SK-N-MC (cell line): ENCODE measurements at regions not wholly inside any gene's neighbourhood (a gene's known extent, or its start where the extent isn't known, plus 50 kb on each side); places are given as distances from the start of the nearest gene placed in this dataset.
"Not testable (repeated sequence)": the region's sequence is repeated elsewhere in the genome, so short reads cannot be mapped to it uniquely, and the experiment has no call there.

Source experiments
- DNase-seq: peaks from one replicate; pipeline ENCODE4 v3.0.0-alpha.2; 2011; ENCODE audit warnings: low read depth, low spot score
- H3K27ac ChIP-seq: fragments of 200-600 bp; sonication (generic); 2 replicates; pipeline ENCODE4 v1.5.1; 2016; ENCODE audit warnings: mixed run types
- H3K36me3 ChIP-seq: fragments of 200-600 bp; sonication (generic); 2 replicates; pipeline ENCODE4 v1.6.1; 2017; ENCODE audit warnings: antibody characterized with exemption, low read length, mixed read lengths; ENCODE audit not compliant: insufficient read depth
- H3K4me3 ChIP-seq: fragments of 200-600 bp; sonication (generic); 2 replicates; pipeline ENCODE4 v1.5.1; 2016
- H3K9ac ChIP-seq: fragments of 200-600 bp; sonication (generic); 2 replicates; pipeline ENCODE4 v1.8.0; 2017; ENCODE audit warnings: mixed run types, mixed read lengths; ENCODE audit not compliant: insufficient read length
- H3K9me3 ChIP-seq: fragments of 200-600 bp; sonication (generic); 2 replicates; pipeline ENCODE4 v1.6.1; 2017; ENCODE audit warnings: low read depth, mild to moderate bottlenecking, antibody characterized with exemption, low read length, moderate library complexity, mixed read lengths
- EZH2 ChIP-seq: fragments of 200-600 bp; sonication (generic); IDR thresholded peaks from one replicate; pipeline ENCODE4 v1.6.1; 2017; ENCODE audit warnings: antibody characterized with exemption
- FOXP2 ChIP-seq: optimal IDR thresholded peaks from 2 replicates; pipeline ENCODE3; 2011; ENCODE audit warnings: mild to moderate bottlenecking, moderate library complexity; ENCODE audit not compliant: insufficient read depth; ENCODE audit errors: extremely low read length, control extremely low read depth
- POLR2AphosphoS5 ChIP-seq: IDR thresholded peaks from 2 replicates; pipeline ENCODE4 v1.6.1; 2012; ENCODE audit warnings: mild to moderate bottlenecking, low read depth, low read length, borderline replicate concordance

DNA sequence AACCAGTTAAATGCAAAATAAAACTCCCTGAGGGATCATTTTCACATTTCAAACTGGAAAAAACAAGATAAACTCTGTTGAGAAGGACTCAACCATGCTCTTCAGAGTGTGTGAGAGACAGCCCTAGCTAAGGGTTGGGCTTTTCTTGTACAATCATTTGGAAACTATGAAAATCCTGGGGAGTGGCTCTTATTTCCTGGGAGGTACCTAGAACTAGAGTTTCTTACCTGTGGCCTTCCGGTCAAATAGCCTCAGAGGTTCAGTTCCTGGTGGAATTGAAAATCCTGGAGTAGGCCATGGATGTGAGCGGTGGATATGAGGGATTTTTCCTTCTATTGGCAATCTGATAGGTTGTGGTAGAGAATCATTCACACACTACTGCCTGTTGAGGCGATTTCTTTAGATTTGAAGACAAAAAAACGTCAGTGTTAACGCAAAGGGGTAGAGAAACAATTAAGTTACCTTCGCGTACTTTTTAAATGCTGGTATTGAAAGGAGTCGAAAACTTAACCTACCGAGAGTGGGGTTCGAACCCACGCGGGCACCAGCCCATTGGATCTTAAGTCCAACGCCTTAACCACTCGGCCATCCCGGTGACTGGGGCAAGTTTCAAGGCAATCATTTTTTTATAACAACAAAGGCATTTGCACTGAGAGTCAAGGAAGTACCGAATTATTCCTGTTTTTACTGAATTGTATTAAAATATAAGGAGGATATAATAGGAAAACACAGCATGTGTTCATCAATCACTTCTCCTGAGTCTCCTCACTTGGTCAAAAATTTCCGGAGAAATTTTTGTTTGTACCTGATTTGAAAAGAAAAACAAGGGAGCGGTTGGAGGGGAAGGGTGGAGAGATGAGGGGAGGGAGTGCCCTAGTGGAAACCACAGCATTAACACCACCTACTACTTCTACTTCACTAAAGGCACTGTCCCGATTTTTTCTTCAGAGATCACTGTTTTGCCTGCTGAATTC, 191.3 kb downstream of the OR2B2 start:
- Histone ChIP-seq H3K4me3 (no peak overlapping the region), H3K9ac (no peak overlapping the region), H3K9me3 (no peaks in the 10 kb centered on the region), H3K36me3 (no peaks in the 10 kb centered on the region), H3K27ac (no peak overlapping the region)
- TF ChIP-seq FOXP2 (no peak), EZH2 (no peak), POLR2AphosphoS5 (no peak)
- DNase-seq = no peak

DNA sequence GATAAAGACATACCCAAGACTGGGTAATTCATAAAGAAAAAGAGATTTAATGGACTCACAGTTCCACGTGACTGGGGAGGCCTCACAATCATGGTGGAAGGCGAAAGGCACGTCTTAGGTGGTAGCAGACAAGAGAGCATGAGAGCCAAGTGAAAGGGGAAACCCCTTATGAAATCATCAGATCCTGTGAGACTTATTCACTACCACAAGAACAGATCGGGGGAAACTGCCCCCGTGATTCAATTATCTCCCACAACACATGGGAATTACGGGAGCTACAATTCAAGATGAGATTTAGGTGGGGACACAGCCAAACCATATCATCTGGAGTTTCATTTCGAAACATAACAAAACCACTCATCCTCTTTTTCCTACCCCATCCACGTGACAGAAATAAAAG, 193.2 kb downstream of the OR2B2 start:
- H3K36me3 ChIP-seq, H3K9me3 ChIP-seq, H3K9ac ChIP-seq, H3K27ac ChIP-seq, H3K4me3 ChIP-seq, DNase-seq: not testable (repeated sequence)

GRCh38 chr6:27706431-27706830, 205.8 kb downstream of the OR2B2 start:
- no peak for DNase-seq
- H3K27ac ChIP-seq = no peak overlapping the region
- TF ChIP-seq POLR2AphosphoS5 (no peak), FOXP2 (no peak), EZH2 (no peak)
- no peak overlapping the region for H3K9ac ChIP-seq
- H3K36me3 ChIP-seq = peaks cover 29% of the 10 kb centered on the region; the same call in 1 of the 2 replicates
- no peak overlapping the region for H3K4me3 ChIP-seq
- H3K9me3 ChIP-seq = no peaks in the 10 kb centered on the region

DNA sequence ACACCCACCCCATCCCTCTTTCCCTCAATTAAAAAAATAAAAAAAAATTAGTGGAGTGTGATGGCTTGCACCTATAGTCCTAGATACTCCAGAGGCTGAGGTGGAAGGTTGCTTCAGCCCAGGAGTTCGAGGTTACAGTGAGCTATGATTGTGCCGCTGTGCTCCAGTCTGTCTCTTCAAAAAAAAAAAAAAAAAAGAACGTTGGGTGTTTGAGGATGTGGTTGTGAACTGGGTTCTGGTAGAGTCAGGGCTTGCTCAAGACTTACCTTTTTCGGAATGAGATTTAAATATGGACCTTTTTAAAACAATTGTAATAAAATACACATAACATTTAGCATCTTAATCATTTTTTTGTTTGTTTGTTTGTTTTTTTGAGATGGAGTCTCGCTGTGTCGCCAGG, 211.9 kb downstream of the OR2B2 start:
- Histone ChIP-seq H3K4me3 (no peak overlapping the region), H3K36me3 (peaks cover 21% of the 10 kb centered on the region; the same call in 1 of the 2 replicates), H3K9me3 (no peaks in the 10 kb centered on the region), H3K9ac (no peak overlapping the region), H3K27ac (no peak overlapping the region)
- no peak for DNase-seq
- no peak for TF ChIP-seq FOXP2
- TF ChIP-seq POLR2AphosphoS5 = no peak

DNA sequence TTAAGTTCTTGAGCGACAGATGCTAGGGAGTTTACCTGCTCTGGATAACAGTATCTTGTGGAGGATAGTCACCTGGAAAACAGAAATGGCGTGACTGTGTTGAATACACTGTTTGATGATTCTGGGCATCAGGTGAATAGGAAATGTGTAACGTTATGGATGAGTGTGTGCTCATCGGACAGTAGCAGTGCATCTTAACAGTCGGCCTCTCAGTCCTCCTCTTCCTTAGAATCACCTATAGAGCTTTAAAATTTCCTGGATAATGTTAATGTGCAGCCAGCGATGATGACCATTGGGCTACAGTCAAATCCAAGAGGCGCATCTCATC, 217.7 kb downstream of the OR2B2 start:
- H3K27ac ChIP-seq = no peak overlapping the region
- no peak for DNase-seq
- H3K9me3 ChIP-seq = no peaks in the 10 kb centered on the region
- no peaks in the 10 kb centered on the region for H3K36me3 ChIP-seq
- TF ChIP-seq FOXP2 (no peak), POLR2AphosphoS5 (no peak), EZH2 (no peak)
- peak overlapping the region; percentile 94 for H3K4me3 ChIP-seq
- peak overlapping the region; percentile 82 for H3K9ac ChIP-seq

GRCh38 chr6:27693766-27694546, 218.2 kb downstream of the OR2B2 start:
- peak overlapping the region; percentile 17; the same call in 1 of the 2 replicates for H3K27ac ChIP-seq
- TF ChIP-seq POLR2AphosphoS5 (peak; percentile 81), EZH2 (no peak), FOXP2 (no peak)

DNA sequence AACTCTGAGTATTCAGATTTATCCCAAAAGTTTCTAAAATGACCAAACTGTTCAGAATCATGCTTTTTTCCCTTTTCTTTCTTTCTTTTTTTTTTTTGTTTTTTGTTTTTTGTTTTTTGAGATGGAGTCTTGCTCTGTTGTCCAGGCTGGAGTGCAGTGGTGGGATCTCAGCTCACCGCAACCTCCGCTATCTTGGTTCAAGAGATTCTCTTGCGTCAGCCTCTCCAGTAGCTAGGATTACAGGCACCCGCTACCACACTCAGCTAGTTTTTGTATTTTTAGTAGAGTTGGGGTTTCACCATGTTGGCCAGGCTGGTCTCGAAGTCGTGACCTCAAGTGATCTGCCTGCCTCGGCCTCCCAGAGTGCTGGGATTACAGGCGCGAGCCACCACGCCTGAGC, 219.2 kb upstream of the ZNF184 start:
- H3K36me3 ChIP-seq, H3K4me3 ChIP-seq, H3K9me3 ChIP-seq, H3K9ac ChIP-seq, H3K27ac ChIP-seq, DNase-seq: not testable (repeated sequence)

More at GRCh38 chr6:27693766-27694546, 218.2 kb downstream of the OR2B2 start:
- no peak for DNase-seq
- H3K4me3 ChIP-seq = peak overlapping the region; percentile 94
- H3K36me3 ChIP-seq = no peaks in the 10 kb centered on the region
- H3K9me3 ChIP-seq = no peaks in the 10 kb centered on the region
- peak overlapping the region; percentile 82 for H3K9ac ChIP-seq

DNA sequence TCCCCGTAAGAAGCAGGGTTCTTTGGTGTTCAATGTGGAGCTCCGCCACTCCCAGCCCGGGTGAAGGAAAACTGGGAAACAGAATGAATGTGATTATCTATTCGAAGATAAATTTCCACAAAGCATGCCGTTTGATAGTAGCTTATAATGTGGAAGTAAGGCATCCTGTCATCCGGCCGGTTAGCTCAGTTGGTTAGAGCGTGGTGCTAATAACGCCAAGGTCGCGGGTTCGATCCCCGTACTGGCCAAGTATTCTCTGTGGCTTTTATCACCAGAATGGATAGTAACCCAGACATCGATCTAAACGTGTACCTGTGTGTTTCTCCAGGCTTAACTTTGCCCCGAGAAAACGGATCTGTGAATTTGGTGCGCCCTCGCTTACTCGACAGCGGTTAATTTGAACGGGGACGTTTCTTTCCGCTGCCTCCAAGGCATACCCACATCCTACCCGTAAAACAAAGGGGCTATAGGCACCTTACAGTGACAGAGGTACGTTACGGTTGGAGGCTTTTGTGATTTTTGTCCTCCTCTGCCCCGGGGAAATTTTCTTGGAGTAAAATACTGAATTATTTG, 215.2 kb upstream of the ZNF184 start:
- no peaks in the 10 kb centered on the region for H3K9me3 ChIP-seq
- peak overlapping the region; percentile 76 for H3K27ac ChIP-seq
- H3K36me3 ChIP-seq = no peaks in the 10 kb centered on the region
- peak overlapping the region; percentile 100 for H3K4me3 ChIP-seq
- peak overlapping the region; percentile 78 for H3K9ac ChIP-seq
- TF ChIP-seq EZH2 (no peak), POLR2AphosphoS5 (no peak), FOXP2 (no peak)
- peak; percentile 91 for DNase-seq
